Right lobe of liver (tissue), 4 donors: ENCODE measurements at regions not wholly inside any gene's neighbourhood (a gene's known extent, or its start where the extent isn't known, plus 50 kb on each side); places are given as distances from the start of the nearest gene placed in this dataset.

Source experiments
- POLR2A ChIP-seq: fragments of 450-650 bp; IDR thresholded peaks from one replicate; pipeline ENCODE4 v1.6.1; 2017; ENCODE audit warnings: antibody characterized with exemption, mild to moderate bottlenecking
- TF ChIP-seq, protein P1 (sequence below), 4 donors: fragments of 200-600 bp in 3 of 4; fragments of 450-650 bp in 1 of 4; IDR thresholded peaks; one replicate each; pipeline versions ENCODE4 v1.5.1 to v1.8.0; 2016 to 2022; ENCODE audit warnings: antibody characterized with exemption in 4 of 4, mild to moderate bottlenecking in 2 of 4
- donor health status: DM: no; HTN: no; CAD: no.
- donor health status: DM: no; HTN: no; CAD: no.
- donor health status: DM: no; HTN: yes; CAD: no.

GRCh38 chr3:3556078-3556477, 243.2 kb upstream of the LRRN1 start:
- TF ChIP-seq, protein P1, sequence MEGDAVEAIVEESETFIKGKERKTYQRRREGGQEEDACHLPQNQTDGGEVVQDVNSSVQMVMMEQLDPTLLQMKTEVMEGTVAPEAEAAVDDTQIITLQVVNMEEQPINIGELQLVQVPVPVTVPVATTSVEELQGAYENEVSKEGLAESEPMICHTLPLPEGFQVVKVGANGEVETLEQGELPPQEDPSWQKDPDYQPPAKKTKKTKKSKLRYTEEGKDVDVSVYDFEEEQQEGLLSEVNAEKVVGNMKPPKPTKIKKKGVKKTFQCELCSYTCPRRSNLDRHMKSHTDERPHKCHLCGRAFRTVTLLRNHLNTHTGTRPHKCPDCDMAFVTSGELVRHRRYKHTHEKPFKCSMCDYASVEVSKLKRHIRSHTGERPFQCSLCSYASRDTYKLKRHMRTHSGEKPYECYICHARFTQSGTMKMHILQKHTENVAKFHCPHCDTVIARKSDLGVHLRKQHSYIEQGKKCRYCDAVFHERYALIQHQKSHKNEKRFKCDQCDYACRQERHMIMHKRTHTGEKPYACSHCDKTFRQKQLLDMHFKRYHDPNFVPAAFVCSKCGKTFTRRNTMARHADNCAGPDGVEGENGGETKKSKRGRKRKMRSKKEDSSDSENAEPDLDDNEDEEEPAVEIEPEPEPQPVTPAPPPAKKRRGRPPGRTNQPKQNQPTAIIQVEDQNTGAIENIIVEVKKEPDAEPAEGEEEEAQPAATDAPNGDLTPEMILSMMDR (IDR thresholded peaks at IDR 0.05) = no peak
- no peak for TF ChIP-seq POLR2A
